ENCODE measurements at regions not wholly inside any gene's neighbourhood (a gene's known extent, or its start where the extent isn't known, plus 50 kb on each side); places are given as distances from the start of the nearest gene placed in this dataset.
"Not testable (repeated sequence)": the region's sequence is repeated elsewhere in the genome, so short reads cannot be mapped to it uniquely, and the experiment has no call there.

GRCh38 chr6:100093405-100093804 is 99.4 kb upstream of the MCHR2 start:
- H3K36me3 ChIP-seq (ENCODE audit: control insufficient read depth in 2 of 2, insufficient read depth in 2 of 2, low read length in 2 of 2) = no peaks in the 10 kb centered on the region
- no peaks in the 10 kb centered on the region for H3K9me3 ChIP-seq (ENCODE audit: control insufficient read depth in 2 of 2, low read length in 2 of 2)

GRCh38 chr6:100088009-100088408 is 94.0 kb upstream of the MCHR2 start:
- Histone ChIP-seq H3K27ac (ENCODE audit: low read depth in 2 of 2, low read length in 2 of 2) (no peak overlapping the region), H3K36me3 (ENCODE audit: control insufficient read depth in 2 of 2, insufficient read depth in 2 of 2, low read length in 2 of 2) (no peaks in the 10 kb centered on the region), H3K27me3 (ENCODE audit: control insufficient read depth in 2 of 2, insufficient read depth in 2 of 2, low read length in 2 of 2) (no peaks in the 10 kb centered on the region), H3K4me3 (ENCODE audit: low read length in 2 of 2) (no peak overlapping the region), H3K9ac (ENCODE audit: low read depth in 1 of 2, low read length in 2 of 2) (no peak overlapping the region), H3K4me1 (ENCODE audit: control insufficient read depth in 2 of 2, insufficient read depth in 2 of 2, low read length in 2 of 2) (no peaks in the 10 kb centered on the region), H3K9me3 (ENCODE audit: control insufficient read depth in 2 of 2, low read length in 2 of 2) (no peaks in the 10 kb centered on the region)

More at GRCh38 chr6:100093405-100093804, 99.4 kb upstream of the MCHR2 start:
- Histone ChIP-seq H3K27ac (ENCODE audit: low read depth in 2 of 2, low read length in 2 of 2) (no peak overlapping the region), H3K9ac (ENCODE audit: low read depth in 1 of 2, low read length in 2 of 2) (no peak overlapping the region), H3K4me3 (ENCODE audit: low read length in 2 of 2) (no peak overlapping the region), H3K27me3 (ENCODE audit: control insufficient read depth in 2 of 2, insufficient read depth in 2 of 2, low read length in 2 of 2) (no peaks in the 10 kb centered on the region), H3K4me1 (ENCODE audit: control insufficient read depth in 2 of 2, insufficient read depth in 2 of 2, low read length in 2 of 2) (no peaks in the 10 kb centered on the region)

GRCh38 chr6:100084991-100085364 is 91.0 kb upstream of the MCHR2 start:
- no peak overlapping the region for H3K4me3 ChIP-seq (ENCODE audit: low read length in 2 of 2)
- no peaks in the 10 kb centered on the region for H3K36me3 ChIP-seq (ENCODE audit: control insufficient read depth in 2 of 2, insufficient read depth in 2 of 2, low read length in 2 of 2)
- H3K27ac ChIP-seq (ENCODE audit: low read depth in 2 of 2, low read length in 2 of 2) = no peak overlapping the region
- no peak overlapping the region for H3K9ac ChIP-seq (ENCODE audit: low read depth in 1 of 2, low read length in 2 of 2)
- H3K27me3 ChIP-seq (ENCODE audit: control insufficient read depth in 2 of 2, insufficient read depth in 2 of 2, low read length in 2 of 2) = no peaks in the 10 kb centered on the region
- H3K9me3 ChIP-seq (ENCODE audit: control insufficient read depth in 2 of 2, low read length in 2 of 2) = no peaks in the 10 kb centered on the region
- H3K4me1 ChIP-seq (ENCODE audit: control insufficient read depth in 2 of 2, insufficient read depth in 2 of 2, low read length in 2 of 2) = no peaks in the 10 kb centered on the region

GRCh38 chr6:100084316-100084990 is 90.4 kb upstream of the MCHR2 start:
- Histone ChIP-seq H3K27ac (ENCODE audit: low read depth in 2 of 2, low read length in 2 of 2) (no peak overlapping the region), H3K27me3 (ENCODE audit: control insufficient read depth in 2 of 2, insufficient read depth in 2 of 2, low read length in 2 of 2) (no peaks in the 10 kb centered on the region), H3K4me1 (ENCODE audit: control insufficient read depth in 2 of 2, insufficient read depth in 2 of 2, low read length in 2 of 2) (no peaks in the 10 kb centered on the region), H3K36me3 (ENCODE audit: control insufficient read depth in 2 of 2, insufficient read depth in 2 of 2, low read length in 2 of 2) (no peaks in the 10 kb centered on the region), H3K4me3 (ENCODE audit: low read length in 2 of 2) (no peak overlapping the region), H3K9ac (ENCODE audit: low read depth in 1 of 2, low read length in 2 of 2) (no peak overlapping the region), H3K9me3 (ENCODE audit: control insufficient read depth in 2 of 2, low read length in 2 of 2) (no peaks in the 10 kb centered on the region)

GRCh38 chr6:100078509-100078908 is 84.5 kb upstream of the MCHR2 start:
- Histone ChIP-seq H3K4me3 (ENCODE audit: low read length in 2 of 2) (no peak overlapping the region), H3K9me3 (ENCODE audit: control insufficient read depth in 2 of 2, low read length in 2 of 2) (no peaks in the 10 kb centered on the region), H3K27me3 (ENCODE audit: control insufficient read depth in 2 of 2, insufficient read depth in 2 of 2, low read length in 2 of 2) (no peaks in the 10 kb centered on the region), H3K27ac (ENCODE audit: low read depth in 2 of 2, low read length in 2 of 2) (no peak overlapping the region), H3K9ac (ENCODE audit: low read depth in 1 of 2, low read length in 2 of 2) (no peak overlapping the region), H3K36me3 (ENCODE audit: control insufficient read depth in 2 of 2, insufficient read depth in 2 of 2, low read length in 2 of 2) (no peaks in the 10 kb centered on the region), H3K4me1 (ENCODE audit: control insufficient read depth in 2 of 2, insufficient read depth in 2 of 2, low read length in 2 of 2) (no peaks in the 10 kb centered on the region)

GRCh38 chr6:100065348-100065747 is 71.3 kb upstream of the MCHR2 start:
- H3K4me1 ChIP-seq (ENCODE audit: control insufficient read depth in 2 of 2, insufficient read depth in 2 of 2, low read length in 2 of 2) = no peaks in the 10 kb centered on the region
- H3K36me3 ChIP-seq (ENCODE audit: control insufficient read depth in 2 of 2, insufficient read depth in 2 of 2, low read length in 2 of 2) = no peaks in the 10 kb centered on the region
- H3K27me3 ChIP-seq (ENCODE audit: control insufficient read depth in 2 of 2, insufficient read depth in 2 of 2, low read length in 2 of 2) = no peaks in the 10 kb centered on the region
- H3K9me3 ChIP-seq (ENCODE audit: control insufficient read depth in 2 of 2, low read length in 2 of 2) = no peaks in the 10 kb centered on the region
- no peak overlapping the region for H3K4me3 ChIP-seq (ENCODE audit: low read length in 2 of 2)
- no peak overlapping the region for H3K27ac ChIP-seq (ENCODE audit: low read depth in 2 of 2, low read length in 2 of 2)
- no peak overlapping the region for H3K9ac ChIP-seq (ENCODE audit: low read depth in 1 of 2, low read length in 2 of 2)

- Histone ChIP-seq H3K4me1 (ENCODE audit: control insufficient read depth in 2 of 2, insufficient read depth in 2 of 2, low read length in 2 of 2) (no peaks in the 10 kb centered on the region), H3K27ac (ENCODE audit: low read depth in 2 of 2, low read length in 2 of 2) (no peak overlapping the region), H3K9me3 (ENCODE audit: control insufficient read depth in 2 of 2, low read length in 2 of 2) (no peaks in the 10 kb centered on the region), H3K9ac (ENCODE audit: low read depth in 1 of 2, low read length in 2 of 2) (no peak overlapping the region), H3K36me3 (ENCODE audit: control insufficient read depth in 2 of 2, insufficient read depth in 2 of 2, low read length in 2 of 2) (no peaks in the 10 kb centered on the region), H3K27me3 (ENCODE audit: control insufficient read depth in 2 of 2, insufficient read depth in 2 of 2, low read length in 2 of 2) (no peaks in the 10 kb centered on the region), H3K4me3 (ENCODE audit: low read length in 2 of 2) (no peak overlapping the region)
Measured at GRCh38 chr6:100062621-100063020, 68.6 kb upstream of the MCHR2 start.

- Histone ChIP-seq H3K4me1 (ENCODE audit: control insufficient read depth in 2 of 2, insufficient read depth in 2 of 2, low read length in 2 of 2) (no peaks in the 10 kb centered on the region), H3K4me3 (ENCODE audit: low read length in 2 of 2) (no peak overlapping the region), H3K9ac (ENCODE audit: low read depth in 1 of 2, low read length in 2 of 2) (no peak overlapping the region), H3K9me3 (ENCODE audit: control insufficient read depth in 2 of 2, low read length in 2 of 2) (no peaks in the 10 kb centered on the region), H3K27ac (ENCODE audit: low read depth in 2 of 2, low read length in 2 of 2) (no peak overlapping the region), H3K36me3 (ENCODE audit: control insufficient read depth in 2 of 2, insufficient read depth in 2 of 2, low read length in 2 of 2) (no peaks in the 10 kb centered on the region), H3K27me3 (ENCODE audit: control insufficient read depth in 2 of 2, insufficient read depth in 2 of 2, low read length in 2 of 2) (no peaks in the 10 kb centered on the region)
Measured at GRCh38 chr6:100057941-100058340, 63.9 kb upstream of the MCHR2 start.

GRCh38 chr6:100050550-100050949 is 56.5 kb upstream of the MCHR2 start:
- H3K36me3 ChIP-seq (ENCODE audit: control insufficient read depth in 2 of 2, insufficient read depth in 2 of 2, low read length in 2 of 2) = no peaks in the 10 kb centered on the region
- H3K4me1 ChIP-seq (ENCODE audit: control insufficient read depth in 2 of 2, insufficient read depth in 2 of 2, low read length in 2 of 2) = no peaks in the 10 kb centered on the region
- no peak overlapping the region for H3K9ac ChIP-seq (ENCODE audit: low read depth in 1 of 2, low read length in 2 of 2)
- H3K4me3 ChIP-seq (ENCODE audit: low read length in 2 of 2) = no peak overlapping the region
- H3K27ac ChIP-seq (ENCODE audit: low read depth in 2 of 2, low read length in 2 of 2) = no peak overlapping the region
- no peaks in the 10 kb centered on the region for H3K27me3 ChIP-seq (ENCODE audit: control insufficient read depth in 2 of 2, insufficient read depth in 2 of 2, low read length in 2 of 2)
- no peaks in the 10 kb centered on the region for H3K9me3 ChIP-seq (ENCODE audit: control insufficient read depth in 2 of 2, low read length in 2 of 2)

GRCh38 chr6:100043961-100044360 is 49.9 kb upstream of the MCHR2 start:
- H3K9me3 ChIP-seq (ENCODE audit: control insufficient read depth in 2 of 2, low read length in 2 of 2); H3K27ac ChIP-seq (ENCODE audit: low read depth in 2 of 2, low read length in 2 of 2); H3K27me3 ChIP-seq (ENCODE audit: control insufficient read depth in 2 of 2, insufficient read depth in 2 of 2, low read length in 2 of 2); H3K4me3 ChIP-seq (ENCODE audit: low read length in 2 of 2); H3K4me1 ChIP-seq (ENCODE audit: control insufficient read depth in 2 of 2, insufficient read depth in 2 of 2, low read length in 2 of 2); H3K9ac ChIP-seq (ENCODE audit: low read depth in 1 of 2, low read length in 2 of 2); H3K36me3 ChIP-seq (ENCODE audit: control insufficient read depth in 2 of 2, insufficient read depth in 2 of 2, low read length in 2 of 2): not testable (repeated sequence)

All from mucosa of rectum (tissue), 2 donors.